IPS DF 6.9 (cell line): ENCODE measurements at regions not wholly inside any gene's neighbourhood (a gene's known extent, or its start where the extent isn't known, plus 50 kb on each side); places are given as distances from the start of the nearest gene placed in this dataset.

Experiments
- DNase-seq: peaks from one replicate; pipeline ENCODE4 v3.0.0-alpha.2; 2013; ENCODE audit warnings: low read depth, low spot score
- H3K27ac ChIP-seq: one replicate; pipeline ENCODE4 v1.5.1; 2013; ENCODE audit warnings: low read length, control low read depth
- H3K27me3 ChIP-seq: 2 replicates; pipeline ENCODE4 v1.6.1; 2013; ENCODE audit warnings: mild to moderate bottlenecking, low read length; ENCODE audit not compliant: control insufficient read depth, insufficient read depth
- H3K36me3 ChIP-seq: 2 replicates; pipeline ENCODE4 v1.6.1; 2013; ENCODE audit warnings: low read length; ENCODE audit not compliant: control insufficient read depth, insufficient read depth
- H3K4me1 ChIP-seq: 2 replicates; pipeline ENCODE4 v1.6.1; 2013; ENCODE audit warnings: low read length; ENCODE audit not compliant: control insufficient read depth, insufficient read depth
- H3K4me3 ChIP-seq: 2 replicates; pipeline ENCODE4 v1.5.1; 2013; ENCODE audit warnings: mild to moderate bottlenecking, low read length
- H3K9me3 ChIP-seq: 2 replicates; pipeline ENCODE4 v1.6.1; 2013; ENCODE audit warnings: low read length, inconsistent platforms; ENCODE audit not compliant: control insufficient read depth, insufficient read depth
- WGBS: extraction: QIAGEN DNeasy Blood & Tissue Kit; methylation state at CpG from one replicate; pipeline ENCODE4 v1.1.7; 2013; ENCODE audit warnings: mixed read lengths, missing lambda C conversion rate; ENCODE audit not compliant: insufficient read length, insufficient coverage; 5-methylcytosine and 5-hydroxymethylcytosine counted together

DNA sequence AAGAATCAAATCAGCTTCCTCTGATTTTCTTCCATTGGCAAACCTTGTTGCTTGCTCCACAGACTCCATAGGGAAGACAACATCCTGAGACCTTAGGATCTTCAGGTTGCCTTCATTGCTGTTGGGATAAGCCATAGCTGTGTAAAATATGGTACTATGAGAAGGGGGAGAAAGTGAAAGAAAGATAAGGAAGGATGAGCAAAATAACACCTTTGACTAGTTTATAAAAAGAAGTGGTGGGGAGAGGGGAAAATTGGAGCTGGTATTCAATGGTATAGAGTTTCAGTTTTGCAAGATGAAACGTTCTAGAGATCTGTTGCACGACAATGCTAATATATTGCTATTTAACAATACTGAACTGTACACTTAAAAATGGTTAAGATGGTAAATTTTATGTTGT is 180.4 kb upstream of the PHYHIPL start:
- no peak for DNase-seq
- no peaks in the 10 kb centered on the region for H3K36me3 ChIP-seq
- H3K27ac ChIP-seq: no peak overlapping the region
- no peaks in the 10 kb centered on the region for H3K4me1 ChIP-seq
- H3K9me3 ChIP-seq: no peaks in the 10 kb centered on the region
- H3K27me3 ChIP-seq: no peaks in the 10 kb centered on the region
- WGBS: no CpG with 5 or more reads among the region's 2 CpGs
- H3K4me3 ChIP-seq: no peak overlapping the region

DNA sequence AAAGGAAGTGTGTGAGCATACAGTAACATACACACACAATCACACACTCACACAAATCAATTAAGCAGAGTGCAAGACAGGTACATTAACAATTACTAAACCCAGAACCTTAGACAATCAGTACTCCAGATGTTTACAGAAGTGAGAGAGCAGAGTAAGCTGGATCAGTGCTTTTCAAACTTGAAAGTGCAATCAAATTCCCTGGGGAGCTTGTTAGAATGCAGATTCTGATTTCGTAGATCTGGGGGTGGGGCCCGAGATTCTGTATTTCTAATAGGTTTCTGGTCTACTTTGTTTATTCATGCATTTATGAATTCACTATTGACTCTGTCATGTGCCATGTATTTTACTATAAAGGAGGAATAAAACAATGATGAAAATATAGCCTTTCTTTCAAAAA is 179.6 kb upstream of the PHYHIPL start:
- H3K27ac ChIP-seq: no peak overlapping the region
- no peaks in the 10 kb centered on the region for H3K27me3 ChIP-seq
- no peaks in the 10 kb centered on the region for H3K4me1 ChIP-seq
- DNase-seq: no peak
- H3K36me3 ChIP-seq: no peaks in the 10 kb centered on the region
- H3K9me3 ChIP-seq: no peaks in the 10 kb centered on the region
- WGBS: no CpG with 5 or more reads among the region's 2 CpGs
- no peak overlapping the region for H3K4me3 ChIP-seq

DNA sequence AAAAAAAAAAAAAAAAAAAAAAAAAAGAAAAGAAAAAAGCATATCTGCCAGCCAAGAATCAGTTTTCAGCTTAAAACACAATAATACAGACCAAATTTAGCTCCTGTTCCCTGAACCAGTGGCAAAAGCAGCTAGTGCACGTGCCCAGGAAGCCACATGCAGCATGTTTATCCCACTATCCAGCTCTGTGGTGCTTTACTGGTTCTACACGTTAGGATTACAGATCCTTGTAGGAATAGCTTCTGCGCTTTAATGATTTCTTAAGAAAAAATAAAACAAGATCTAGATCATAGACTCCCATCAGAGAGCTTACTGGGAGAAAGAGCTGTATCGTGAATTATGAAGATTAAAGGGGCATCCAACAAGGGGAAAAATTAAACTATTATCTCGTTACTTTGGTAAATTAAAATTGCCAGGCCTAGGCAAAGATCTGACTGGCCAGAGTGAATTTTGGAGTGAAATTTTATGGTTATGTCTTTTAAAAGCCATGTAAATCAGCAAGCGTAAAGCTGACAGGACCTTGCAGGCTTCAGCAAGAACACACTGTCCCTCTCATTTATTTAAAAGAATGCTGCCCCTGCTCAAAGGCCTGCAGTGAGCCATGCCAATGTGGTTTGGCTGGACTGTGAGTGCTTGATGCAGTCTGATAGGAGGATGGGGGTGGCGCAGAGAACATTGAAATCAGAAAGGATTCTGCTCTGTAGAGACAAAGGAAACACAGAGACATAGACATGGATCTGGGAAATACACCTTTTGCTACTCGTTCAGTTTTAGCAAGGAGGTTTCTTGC is 177.3 kb upstream of the PHYHIPL start:
- Histone ChIP-seq H3K36me3 (no peaks in the 10 kb centered on the region), H3K9me3 (no peaks in the 10 kb centered on the region), H3K4me3 (no peak overlapping the region), H3K27ac (no peak overlapping the region), H3K27me3 (no peaks in the 10 kb centered on the region), H3K4me1 (no peaks in the 10 kb centered on the region)
- WGBS: no CpG with 5 or more reads among the region's 8 CpGs
- DNase-seq: no peak

DNA sequence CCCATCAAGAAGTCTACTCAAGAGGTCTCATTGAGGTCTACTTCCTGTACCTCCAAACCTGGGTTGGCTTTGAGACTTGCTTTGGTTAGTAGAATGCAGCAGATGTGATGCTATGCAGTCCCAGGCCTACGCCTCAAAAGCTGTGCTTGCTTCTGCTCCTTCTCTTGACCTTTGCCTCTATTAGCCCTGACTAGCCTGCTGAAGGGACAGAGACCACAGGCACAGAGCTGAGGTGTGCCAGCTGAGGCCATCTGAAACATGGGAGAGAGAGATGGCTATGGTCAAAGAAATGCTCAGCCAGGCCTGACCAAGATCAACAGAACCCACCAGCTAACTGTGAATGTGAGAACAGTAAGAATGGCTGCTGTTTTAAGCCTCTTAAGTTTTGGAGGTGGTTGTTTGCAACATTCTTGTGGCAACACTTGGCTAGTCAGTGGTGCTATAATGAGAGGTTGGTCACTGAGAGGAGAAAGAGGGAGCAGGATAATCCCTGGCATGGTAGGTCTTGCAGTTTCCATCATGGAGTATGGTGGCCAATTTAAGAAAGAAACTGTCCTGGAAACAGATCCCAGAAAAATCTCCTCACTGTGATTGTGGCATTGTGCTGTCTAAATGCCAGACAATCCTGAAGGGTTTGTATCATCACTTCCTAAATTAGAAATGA is 176.1 kb upstream of the PHYHIPL start:
- no peaks in the 10 kb centered on the region for H3K9me3 ChIP-seq
- no peaks in the 10 kb centered on the region for H3K27me3 ChIP-seq
- WGBS: no CpG with 5 or more reads among the region's 1 CpG
- H3K4me3 ChIP-seq: no peak overlapping the region
- no peaks in the 10 kb centered on the region for H3K36me3 ChIP-seq
- H3K27ac ChIP-seq: no peak overlapping the region
- DNase-seq: no peak
- no peaks in the 10 kb centered on the region for H3K4me1 ChIP-seq

DNA sequence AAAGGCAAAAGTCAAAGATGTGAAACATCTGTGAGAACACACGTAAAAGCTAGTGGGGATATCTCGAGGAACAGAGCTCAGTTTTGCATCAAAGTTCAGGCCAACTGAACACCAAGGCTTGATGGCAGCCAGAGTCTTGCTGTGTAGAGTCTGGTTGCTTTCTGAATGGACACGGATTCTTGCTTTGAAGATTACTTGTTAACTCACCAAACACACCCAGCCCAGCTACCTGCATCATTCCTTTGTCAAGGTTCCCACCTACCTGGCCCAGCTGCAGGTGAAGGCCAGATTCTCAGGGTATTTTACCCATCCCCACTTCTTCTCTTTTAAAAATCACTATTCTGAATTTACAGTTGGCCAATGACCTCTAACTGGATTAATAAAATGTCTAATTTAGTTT is 174.4 kb upstream of the PHYHIPL start:
- Histone ChIP-seq H3K27me3 (no peaks in the 10 kb centered on the region), H3K36me3 (no peaks in the 10 kb centered on the region), H3K9me3 (no peaks in the 10 kb centered on the region), H3K4me1 (no peaks in the 10 kb centered on the region), H3K27ac (no peak overlapping the region), H3K4me3 (no peak overlapping the region)
- WGBS: no CpG with 5 or more reads among the region's 3 CpGs
- no peak for DNase-seq

DNA sequence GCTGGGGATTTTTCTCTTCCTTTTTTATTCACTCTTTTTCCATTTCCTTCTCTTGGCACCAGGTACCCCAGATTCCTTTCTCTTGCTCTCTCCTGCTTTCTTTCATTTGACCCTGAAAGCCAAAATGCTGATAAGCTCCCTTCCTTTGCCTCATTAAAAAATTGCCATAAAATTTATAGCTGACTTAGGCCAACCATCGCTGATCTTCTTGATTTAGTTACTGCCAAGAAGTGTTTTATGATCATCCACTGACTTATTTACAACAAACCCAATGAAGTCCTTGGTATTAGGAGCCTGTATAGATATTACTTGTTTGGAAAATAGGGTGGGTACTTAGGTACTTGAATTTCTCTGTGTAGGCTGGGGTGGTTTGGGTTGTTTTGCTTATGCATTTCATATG is 173.2 kb upstream of the PHYHIPL start:
- no CpG with 5 or more reads among the region's 1 CpG for WGBS
- no peak for DNase-seq
- no peaks in the 10 kb centered on the region for H3K36me3 ChIP-seq
- no peak overlapping the region for H3K27ac ChIP-seq
- no peaks in the 10 kb centered on the region for H3K27me3 ChIP-seq
- H3K4me1 ChIP-seq: no peaks in the 10 kb centered on the region
- H3K4me3 ChIP-seq: no peak overlapping the region
- H3K9me3 ChIP-seq: no peaks in the 10 kb centered on the region

DNA sequence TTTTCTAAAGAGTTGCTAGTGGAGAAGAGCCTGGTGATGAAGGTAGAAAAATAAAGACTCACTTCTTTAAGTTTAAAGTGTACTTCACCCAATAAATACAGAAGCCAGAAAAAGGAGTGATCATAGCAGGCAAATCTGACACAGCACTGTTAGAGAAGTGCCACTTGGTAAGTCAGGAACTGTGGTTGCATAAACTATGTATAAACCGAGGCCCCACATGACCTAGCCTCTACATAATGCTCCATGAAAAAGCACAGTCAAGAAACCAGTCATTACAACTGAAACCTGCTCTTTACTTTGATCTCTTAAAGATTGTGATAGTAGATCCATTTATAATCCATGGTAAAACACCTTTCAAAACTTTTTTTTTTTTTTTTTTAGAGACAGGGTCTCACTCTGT is 172.1 kb upstream of the PHYHIPL start:
- Histone ChIP-seq H3K27me3 (no peaks in the 10 kb centered on the region), H3K9me3 (no peaks in the 10 kb centered on the region), H3K36me3 (no peaks in the 10 kb centered on the region), H3K4me3 (no peak overlapping the region), H3K27ac (no peak overlapping the region), H3K4me1 (no peaks in the 10 kb centered on the region)
- WGBS: no CpG with 5 or more reads among the region's 1 CpG
- DNase-seq: no peak

DNA sequence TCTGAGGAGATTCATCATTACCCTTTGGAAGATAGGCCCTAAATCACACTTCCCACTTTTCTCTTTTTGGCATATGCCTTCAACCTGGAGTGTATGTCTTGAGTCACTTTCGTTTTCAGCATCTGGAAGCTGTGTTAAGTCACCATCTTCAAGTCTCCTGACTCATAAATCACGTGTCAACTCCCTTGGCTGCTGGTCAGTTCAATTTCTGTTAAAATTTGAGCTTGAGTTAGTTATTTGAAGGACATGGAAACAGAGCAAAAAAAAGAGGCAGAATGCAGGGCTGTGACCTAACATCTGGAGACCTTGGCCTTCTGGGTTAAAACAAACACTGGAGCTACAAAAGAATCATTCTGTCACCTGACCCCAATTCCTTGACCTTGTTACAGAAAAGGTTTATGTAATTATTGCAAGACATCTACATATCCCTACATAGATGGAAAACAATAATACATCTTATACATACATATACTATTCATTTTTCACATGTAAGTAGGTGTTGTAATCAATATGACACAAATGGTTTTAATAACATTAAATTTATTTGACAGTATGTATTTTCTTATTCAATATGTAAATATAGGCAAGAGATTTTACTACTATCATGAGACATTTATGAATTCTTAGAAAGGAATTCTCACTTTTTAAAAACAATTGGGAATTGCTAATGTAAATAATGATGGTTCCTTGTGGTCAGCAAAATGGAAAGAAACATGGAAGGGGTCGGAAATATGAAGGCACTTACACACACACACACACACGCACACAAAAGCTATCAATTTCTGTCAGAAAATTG is 169.7 kb upstream of the PHYHIPL start:
- Histone ChIP-seq H3K4me3 (no peak overlapping the region), H3K9me3 (no peaks in the 10 kb centered on the region), H3K27me3 (no peaks in the 10 kb centered on the region), H3K4me1 (no peaks in the 10 kb centered on the region), H3K36me3 (no peaks in the 10 kb centered on the region), H3K27ac (no peak overlapping the region)
- DNase-seq: no peak
- no CpG with 5 or more reads among the region's 4 CpGs for WGBS

DNA sequence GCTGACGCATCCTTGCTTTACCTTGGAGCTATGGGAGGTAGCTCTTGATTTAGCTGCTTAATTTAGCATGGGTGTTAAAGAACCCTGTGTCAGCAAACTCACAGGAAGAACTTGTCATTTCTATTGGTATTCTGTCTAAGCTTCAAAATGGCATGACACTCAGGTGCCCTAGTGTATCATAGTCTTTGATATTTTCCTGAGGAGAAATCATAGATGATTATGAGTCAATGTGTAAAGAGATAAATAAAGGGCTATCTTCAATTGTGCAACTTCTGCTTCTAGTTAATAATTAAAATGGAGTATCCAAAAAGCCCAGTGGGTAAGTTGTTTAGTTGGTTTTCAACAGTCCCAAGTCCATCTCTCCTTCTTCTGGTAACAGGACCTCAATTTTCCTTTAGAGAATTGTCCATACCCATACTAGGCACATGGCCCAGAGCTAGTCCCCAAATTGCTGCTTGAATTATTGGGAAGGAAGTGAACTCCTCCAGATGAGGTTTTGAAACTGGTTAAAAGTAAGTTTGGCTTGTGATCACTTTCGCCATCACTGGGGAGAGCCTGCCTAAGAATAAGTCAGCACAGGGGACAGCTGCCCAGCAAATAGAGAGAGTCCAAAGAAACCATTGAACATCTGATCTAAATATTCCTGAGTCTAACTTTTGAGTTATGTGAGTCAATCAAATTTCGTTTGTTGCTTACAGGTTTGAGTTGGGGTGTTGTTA is 169.0 kb upstream of the PHYHIPL start:
- WGBS: no CpG with 5 or more reads among the region's 3 CpGs
- no peak for DNase-seq
- no peaks in the 10 kb centered on the region for H3K4me1 ChIP-seq

DNA sequence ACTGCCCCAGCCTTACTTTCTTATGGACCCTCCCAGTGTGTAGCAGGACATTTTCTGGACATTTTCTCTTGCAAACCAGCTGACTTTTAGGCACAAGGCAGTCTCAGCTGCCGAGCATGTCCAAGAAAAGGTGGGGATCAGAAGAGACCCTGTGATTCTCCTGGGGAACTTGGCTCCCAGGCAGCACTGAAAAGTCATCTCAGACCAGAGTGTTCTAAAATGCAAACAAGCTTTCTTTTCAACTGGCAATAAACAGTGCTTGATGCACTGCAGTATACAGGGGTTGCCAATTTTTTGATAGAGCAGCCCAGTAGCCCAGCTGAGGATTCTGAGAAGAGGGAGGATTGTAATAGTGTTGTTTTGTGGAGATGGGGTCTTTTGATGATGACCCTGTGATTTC is 168.0 kb upstream of the PHYHIPL start:
- Histone ChIP-seq H3K4me3 (no peak overlapping the region), H3K4me1 (no peaks in the 10 kb centered on the region), H3K36me3 (no peaks in the 10 kb centered on the region), H3K27ac (no peak overlapping the region), H3K9me3 (no peaks in the 10 kb centered on the region), H3K27me3 (no peaks in the 10 kb centered on the region)
- DNase-seq: no peak
- WGBS: no CpG with 5 or more reads among the region's 1 CpG

More for the DNA sequence above, 169.0 kb upstream of the PHYHIPL start:
- Histone ChIP-seq H3K9me3 (no peaks in the 10 kb centered on the region), H3K36me3 (no peaks in the 10 kb centered on the region), H3K4me3 (no peak overlapping the region), H3K27ac (no peak overlapping the region), H3K27me3 (no peaks in the 10 kb centered on the region)
